C1 segment of cervical spinal cord (tissue), 14 donors: ENCODE measurements at regions not wholly inside any gene's neighbourhood (a gene's known extent, or its start where the extent isn't known, plus 50 kb on each side); places are given as distances from the start of the nearest gene placed in this dataset.
A peak's percentile ranks its signal among the peaks of the same experiment; 100 is the strongest.
"Not testable (repeated sequence)": the region's sequence is repeated elsewhere in the genome, so short reads cannot be mapped to it uniquely, and the experiment has no call there.

Experiments
- DNase-seq, 14 donors: peaks; one replicate each; lab custom pipeline; 2025; lab: John Stamatoyannopoulos, UW

GRCh38 chr2:16058747-16059358 is 118.5 kb downstream of the MYCN start:
- DNase-seq = no peak

GRCh38 chr2:16058256-16058655 is 117.9 kb downstream of the MYCN start:
- no peak for DNase-seq

GRCh38 chr2:16057661-16058060 is 117.3 kb downstream of the MYCN start:
- DNase-seq = no peak

GRCh38 chr2:16055848-16056580 is 115.7 kb downstream of the MYCN start:
- DNase-seq = no peak

GRCh38 chr2:16053437-16054257 is 113.3 kb downstream of the MYCN start:
- no peak for DNase-seq

GRCh38 chr2:16052571-16053052 is 112.3 kb downstream of the MYCN start:
- DNase-seq = not testable (repeated sequence)

- no peak for DNase-seq
Measured at GRCh38 chr2:16051841-16052564, 111.7 kb downstream of the MYCN start.

- DNase-seq = peak in 3 of 14 donors; percentile 9 to 44 (median 23)
Measured at GRCh38 chr2:16050908-16051489, 110.6 kb downstream of the MYCN start.

GRCh38 chr2:16050261-16050907 is 110.0 kb downstream of the MYCN start:
- DNase-seq = no peak

- no peak for DNase-seq
Measured at GRCh38 chr2:16049406-16049805, 109.1 kb downstream of the MYCN start.

- DNase-seq = no peak
Measured at GRCh38 chr2:16048466-16048865, 108.1 kb downstream of the MYCN start.

- DNase-seq = no peak
Measured at GRCh38 chr2:16047701-16048100, 107.4 kb downstream of the MYCN start.

- DNase-seq = no peak
Measured at GRCh38 chr2:16046649-16047048, 106.3 kb downstream of the MYCN start.

- DNase-seq = no peak
Measured at GRCh38 chr2:16045653-16046352, 105.5 kb downstream of the MYCN start.

- DNase-seq = no peak
Measured at GRCh38 chr2:16044946-16045456, 104.7 kb downstream of the MYCN start.

GRCh38 chr2:16043627-16044026 is 103.3 kb downstream of the MYCN start:
- no peak for DNase-seq

GRCh38 chr2:16043192-16043591 is 102.8 kb downstream of the MYCN start:
- DNase-seq = no peak

GRCh38 chr2:16042201-16042700 is 101.9 kb downstream of the MYCN start:
- DNase-seq = no peak

GRCh38 chr2:16040271-16041010 is 100.1 kb downstream of the MYCN start:
- no peak for DNase-seq
